NCI-H2081 (cell line): ENCODE measurements at regions not wholly inside any gene's neighbourhood (a gene's known extent, or its start where the extent isn't known, plus 50 kb on each side); places are given as distances from the start of the nearest gene placed in this dataset.

Experiments
- DNase-seq, 2 experiments: peaks; one replicate each; lab custom pipeline; 2025; lab: John Stamatoyannopoulos, UW

GRCh38 chr3:102181175-102181920 lies 253.5 kb upstream of the ZPLD1 start:
- no peak for DNase-seq

DNA sequence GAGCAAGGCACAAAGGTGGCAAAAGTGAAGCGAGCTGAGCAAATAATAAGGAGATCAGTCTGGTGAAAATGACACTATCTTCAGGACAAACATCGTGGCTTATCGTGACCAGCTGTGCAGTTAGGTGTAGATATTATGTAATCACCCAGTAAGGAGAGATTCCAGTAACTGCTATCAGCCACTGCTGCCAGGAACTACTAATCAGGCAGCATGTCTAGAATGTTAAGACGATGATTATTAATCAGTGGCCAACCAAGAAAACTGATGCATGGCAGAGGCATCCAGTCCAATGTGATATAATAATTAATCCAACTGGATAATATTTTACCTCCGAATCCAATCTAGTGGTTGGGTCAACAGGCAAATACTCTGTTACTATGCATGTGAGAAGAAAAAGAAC lies 252.7 kb upstream of the ZPLD1 start:
- DNase-seq, result no peak

DNA sequence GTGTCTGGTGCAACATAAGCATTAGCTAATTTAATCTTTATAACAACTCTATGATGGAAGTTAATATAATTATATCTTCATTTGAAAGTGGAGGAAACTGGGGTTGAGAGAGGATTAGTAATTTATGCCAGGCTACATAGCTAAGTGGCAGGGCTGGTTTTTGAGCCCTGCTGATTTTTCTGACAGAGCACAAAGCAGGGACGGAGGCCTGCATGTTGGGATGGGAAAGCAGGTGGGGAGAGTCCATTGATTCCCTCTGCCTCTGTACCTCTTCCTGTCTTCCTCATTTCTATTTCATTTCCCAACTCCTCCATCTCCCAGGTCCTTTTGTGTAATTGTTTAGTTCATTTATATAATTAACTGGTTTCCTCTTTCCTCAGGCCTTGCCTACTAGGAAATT lies 251.6 kb upstream of the ZPLD1 start:
- DNase-seq, result no peak

DNA sequence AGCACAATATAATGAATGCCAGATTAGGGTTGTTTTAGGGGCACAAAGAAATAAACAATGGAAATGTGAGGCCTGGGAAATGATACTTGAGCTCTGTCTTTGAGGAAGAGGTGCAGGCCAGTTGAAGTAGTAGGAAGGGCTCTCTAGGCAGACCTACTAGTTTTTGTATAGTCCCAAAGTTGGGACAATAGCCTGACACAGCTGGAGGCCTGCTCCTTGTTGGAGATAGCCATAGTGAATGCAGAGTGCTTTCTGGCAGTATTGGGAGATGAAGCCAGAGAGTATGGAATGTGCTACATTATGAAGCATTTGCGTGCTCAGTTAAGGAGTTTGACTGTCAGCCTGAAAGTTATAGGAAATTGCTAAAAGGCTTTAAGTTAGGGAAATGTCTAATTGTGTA lies 251.2 kb upstream of the ZPLD1 start:
- DNase-seq, result no peak

GRCh38 chr3:102189541-102189940 lies 245.3 kb upstream of the ZPLD1 start:
- DNase-seq, result no peak

DNA sequence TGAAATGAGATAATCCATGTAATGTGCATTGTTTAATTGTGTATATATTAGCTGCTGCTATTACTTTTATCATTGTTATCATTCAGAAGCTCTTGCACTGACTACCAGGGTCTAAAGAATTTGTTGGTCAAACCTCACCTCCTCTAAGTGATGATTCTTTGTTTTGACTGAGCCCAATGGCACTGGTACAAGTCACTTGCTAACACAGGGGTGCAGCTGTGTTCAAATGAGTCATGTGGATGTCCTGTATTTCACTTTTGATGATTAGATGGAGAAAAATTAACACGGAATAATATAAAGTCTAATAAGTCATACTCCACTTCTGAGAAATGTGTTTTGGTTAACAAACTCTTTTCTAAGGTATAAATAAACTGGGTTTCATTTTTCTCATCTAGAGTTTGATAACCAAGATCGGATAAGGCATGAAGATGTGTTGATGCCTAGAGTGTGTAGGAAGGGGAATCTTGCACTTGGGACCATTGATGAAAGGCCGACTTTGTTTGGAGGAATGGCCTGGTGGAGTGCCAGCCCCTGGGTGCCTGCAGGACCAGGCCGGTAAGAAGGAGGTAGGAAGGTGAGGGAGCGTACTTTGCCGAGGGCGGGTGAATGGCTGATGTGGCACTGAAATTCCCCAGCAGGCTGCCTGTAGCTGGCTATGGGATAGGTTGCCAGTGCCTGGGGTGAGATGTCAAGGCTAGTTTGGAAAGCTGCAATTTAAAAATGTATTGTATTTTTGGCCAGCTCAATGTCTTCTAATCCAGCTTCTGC lies 244.7 kb upstream of the ZPLD1 start:
- no peak for DNase-seq

GRCh38 chr3:102192575-102192974 lies 242.2 kb upstream of the ZPLD1 start:
- no peak for DNase-seq

DNA sequence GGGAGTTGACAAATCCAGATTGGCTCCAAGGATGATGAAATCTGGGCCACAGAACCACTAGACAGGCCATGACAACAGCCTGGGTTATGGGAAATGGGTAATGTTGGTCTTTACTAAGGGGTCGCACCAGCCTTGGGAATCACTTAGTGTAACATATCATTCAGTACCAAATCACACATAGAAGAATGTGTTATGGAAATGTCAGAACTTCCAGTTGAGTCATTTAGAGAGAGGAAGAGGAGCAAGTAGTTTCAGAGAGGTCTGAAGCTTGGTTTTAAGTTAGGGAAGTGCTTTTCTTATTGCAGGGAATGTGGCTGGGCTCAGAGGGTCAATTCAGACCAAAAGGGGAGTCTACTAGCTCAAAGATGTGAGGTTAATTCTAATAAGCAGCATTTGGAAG lies 241.6 kb upstream of the ZPLD1 start:
- DNase-seq, result no peak

- no peak for DNase-seq
Observed at GRCh38 chr3:102194001-102194400, 240.8 kb upstream of the ZPLD1 start.

- DNase-seq, result no peak
Observed at GRCh38 chr3:102194760-102195159, 240.1 kb upstream of the ZPLD1 start.

DNA sequence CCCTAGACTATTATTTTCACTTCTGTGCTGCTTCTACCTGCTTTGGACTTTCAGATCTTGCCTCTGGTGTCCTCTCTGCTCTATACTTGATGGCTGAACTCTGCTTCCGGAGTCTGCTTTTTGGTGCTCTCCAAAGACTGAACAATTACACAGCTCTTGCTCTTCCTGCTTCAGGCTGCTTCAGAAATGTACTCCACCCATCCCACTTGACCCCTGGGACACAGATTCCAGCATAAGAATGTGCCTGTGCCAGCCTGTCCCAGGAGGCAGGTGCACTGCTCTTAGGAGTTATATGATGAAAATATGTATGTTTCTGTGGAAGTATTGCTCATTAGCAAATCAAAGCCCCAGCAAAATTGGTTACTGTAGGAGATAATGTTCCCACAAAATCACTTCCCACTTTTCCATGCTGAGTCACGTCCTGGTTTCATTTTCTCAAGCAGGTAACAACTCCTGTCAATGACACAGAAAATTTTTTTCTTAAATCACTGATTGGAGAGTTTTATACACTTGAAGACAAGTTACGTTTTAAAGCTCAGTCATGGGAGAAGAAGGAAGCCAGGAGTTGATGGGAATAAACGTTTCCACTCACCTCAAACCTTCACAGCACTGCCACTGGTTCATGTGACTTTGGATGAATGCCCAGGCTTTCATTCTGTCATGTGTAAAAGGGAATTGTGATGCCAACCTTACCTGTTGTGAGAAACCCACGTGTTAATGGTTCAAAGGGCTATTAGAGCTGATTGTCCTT lies 239.4 kb upstream of the ZPLD1 start:
- DNase-seq, result peak in 1 of 2 experiments; percentile 40

DNA sequence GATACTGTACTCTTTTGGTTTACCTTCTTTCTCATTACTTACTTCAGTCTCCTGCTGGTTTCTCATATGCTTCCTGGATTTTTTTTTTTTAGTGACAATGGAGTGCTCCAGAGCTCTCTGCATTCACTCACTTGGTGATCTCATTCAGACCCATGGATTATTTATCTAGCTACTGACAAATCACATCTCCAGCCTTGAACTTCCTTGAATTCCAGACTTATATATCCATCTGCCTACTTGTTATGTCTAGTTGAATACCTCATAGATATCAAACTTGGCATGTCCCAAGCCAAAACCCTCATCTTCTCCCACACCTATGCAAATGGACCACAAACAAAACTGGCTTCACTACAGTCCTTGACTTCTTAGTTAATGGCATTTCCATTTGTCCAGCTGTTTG lies 234.7 kb upstream of the ZPLD1 start:
- DNase-seq, result no peak

- DNase-seq, result no peak
Observed at GRCh38 chr3:102200560-102200959, 234.3 kb upstream of the ZPLD1 start.

DNA sequence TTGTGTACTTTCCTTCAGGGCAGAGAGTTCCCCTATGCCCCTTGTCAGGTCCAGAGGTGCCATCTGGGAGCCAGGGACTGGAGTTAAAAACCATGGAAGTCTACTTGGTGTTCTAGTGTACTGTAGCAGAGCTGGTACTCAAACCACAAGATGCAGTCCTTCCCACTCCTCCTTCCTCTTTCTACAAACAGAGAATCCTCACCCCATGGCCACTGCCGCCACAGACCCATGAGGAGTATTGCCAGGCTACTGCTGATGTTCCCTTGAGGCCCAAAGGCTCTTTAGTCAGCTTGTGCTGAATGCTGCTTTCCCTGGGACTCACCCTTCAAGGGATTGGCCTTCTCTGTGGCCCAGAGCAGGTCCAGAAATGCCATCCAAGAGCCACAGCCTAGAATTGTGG lies 229.2 kb upstream of the ZPLD1 start:
- no peak for DNase-seq

- DNase-seq, result no peak
Observed at GRCh38 chr3:102206511-102207031, 228.2 kb upstream of the ZPLD1 start.

GRCh38 chr3:102207151-102207571 lies 227.7 kb upstream of the ZPLD1 start:
- DNase-seq, result no peak

DNA sequence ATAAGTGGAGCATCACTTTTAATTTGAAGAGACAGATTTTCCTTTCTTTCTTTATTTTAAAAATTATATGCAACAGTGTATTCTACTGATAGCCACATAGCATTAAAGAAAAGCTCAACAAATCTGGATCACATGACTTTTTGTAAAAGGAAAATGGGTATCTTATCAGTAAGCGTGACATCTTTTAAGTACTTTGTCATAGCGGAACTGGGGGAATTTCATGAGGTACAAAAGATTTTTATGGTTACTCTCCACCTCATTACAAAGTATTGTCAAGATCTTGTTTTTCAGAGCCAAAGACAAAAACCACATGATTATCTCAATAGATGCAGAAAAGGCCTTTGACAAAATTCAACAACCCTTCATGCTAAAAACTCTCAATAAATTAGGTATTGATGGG lies 219.6 kb upstream of the ZPLD1 start:
- no peak for DNase-seq

DNA sequence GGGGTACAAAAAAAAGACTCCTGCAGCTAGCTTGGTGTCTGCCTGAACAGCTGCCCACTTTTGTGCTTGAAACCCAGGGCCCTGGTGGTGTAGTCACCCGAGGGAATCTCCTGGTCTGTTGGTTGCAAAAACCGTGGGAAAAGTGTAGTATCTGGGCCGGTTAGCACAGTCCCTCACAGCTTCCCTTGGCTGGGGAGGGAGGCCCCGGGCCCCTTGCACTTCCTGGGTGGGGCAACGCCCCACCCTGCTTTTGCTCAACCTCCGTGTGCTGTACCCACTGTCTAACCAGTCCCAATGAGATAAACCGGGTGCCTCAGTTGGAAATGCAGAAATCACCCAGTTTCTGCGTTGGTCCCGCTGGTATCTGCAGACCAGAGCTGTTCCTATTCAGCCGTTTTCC lies 211.7 kb upstream of the ZPLD1 start:
- no peak for DNase-seq

GRCh38 chr3:102224171-102224570 lies 210.6 kb upstream of the ZPLD1 start:
- no peak for DNase-seq

- DNase-seq, result no peak
Observed at GRCh38 chr3:102225005-102225404, 209.8 kb upstream of the ZPLD1 start.

DNA sequence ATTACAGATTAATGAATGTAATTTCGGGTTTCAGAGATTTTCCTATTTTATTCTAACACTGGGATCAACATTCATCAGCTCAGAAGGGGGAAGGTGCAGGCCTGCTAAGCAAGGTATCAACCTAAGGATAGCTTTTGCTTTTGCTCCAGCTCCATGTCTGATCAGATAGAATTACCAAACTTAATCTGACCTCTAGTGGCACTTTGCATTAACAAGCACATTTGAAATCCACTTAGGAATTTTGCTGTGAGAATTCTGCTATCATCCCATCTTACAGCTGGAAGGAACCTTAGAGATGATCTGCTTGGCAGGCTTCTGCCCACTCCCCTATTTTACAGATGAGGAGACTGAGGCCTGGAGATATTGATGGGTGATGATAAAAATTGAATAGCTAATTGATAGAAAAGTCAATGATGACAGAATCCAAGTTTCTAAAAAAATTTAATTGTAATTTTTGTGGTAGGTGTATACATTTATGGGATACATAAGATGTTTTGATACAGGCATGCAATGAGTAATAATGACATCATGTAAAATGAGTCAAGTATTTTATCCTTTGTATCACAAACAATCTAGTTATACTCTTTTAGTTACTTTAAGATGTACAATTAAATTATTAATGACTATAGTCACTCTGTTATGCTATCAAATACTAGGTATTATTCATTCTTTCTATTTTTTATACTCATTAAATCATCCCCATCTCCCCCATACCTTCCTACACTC lies 209.2 kb upstream of the ZPLD1 start:
- DNase-seq, result peak; percentile 52 to 78

DNA sequence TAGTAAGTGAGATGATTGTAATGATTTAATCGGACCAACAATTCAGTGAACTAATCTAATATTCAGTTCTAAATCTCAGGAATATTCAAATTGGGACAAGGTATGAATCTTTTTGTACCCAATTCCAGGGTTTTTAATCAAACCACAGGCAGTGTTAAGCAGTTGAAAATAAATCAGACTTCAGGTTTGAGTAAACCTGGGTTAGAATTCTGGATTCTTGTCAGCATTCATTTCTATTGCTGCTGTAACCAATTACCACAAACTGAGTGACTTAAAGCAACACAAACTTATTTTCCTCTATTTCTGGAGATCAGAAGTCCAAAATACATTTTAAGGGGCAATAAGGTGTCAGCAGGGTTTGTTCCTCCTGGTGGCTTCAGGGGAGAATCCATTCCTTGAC lies 208.4 kb upstream of the ZPLD1 start:
- no peak for DNase-seq
